ENCODE measurements at regions not wholly inside any gene's neighbourhood (a gene's known extent, or its start where the extent isn't known, plus 50 kb on each side); places are given as distances from the start of the nearest gene placed in this dataset.

- Histone ChIP-seq H3K27me3 (no peaks in the 10 kb centered on the region), H3K27ac (no peak overlapping the region), H3K4me3 (no peak overlapping the region), H3K36me3 (no peaks in the 10 kb centered on the region), H3K9me3 (no peaks in the 10 kb centered on the region), H3K4me1 (no peaks in the 10 kb centered on the region)
- intact Hi-C loops (cut with DNase I), result no loop called here
- ATAC-seq (no peak), DNase-seq (no peak)
- WGBS, 4 donors, result 92 to 97% (median 95%) methylated on average over 3 of the region's 3 CpGs
- TF ChIP-seq POLR2A (IDR thresholded peaks at IDR 0.05), result no peak
- TF ChIP-seq, protein P1, sequence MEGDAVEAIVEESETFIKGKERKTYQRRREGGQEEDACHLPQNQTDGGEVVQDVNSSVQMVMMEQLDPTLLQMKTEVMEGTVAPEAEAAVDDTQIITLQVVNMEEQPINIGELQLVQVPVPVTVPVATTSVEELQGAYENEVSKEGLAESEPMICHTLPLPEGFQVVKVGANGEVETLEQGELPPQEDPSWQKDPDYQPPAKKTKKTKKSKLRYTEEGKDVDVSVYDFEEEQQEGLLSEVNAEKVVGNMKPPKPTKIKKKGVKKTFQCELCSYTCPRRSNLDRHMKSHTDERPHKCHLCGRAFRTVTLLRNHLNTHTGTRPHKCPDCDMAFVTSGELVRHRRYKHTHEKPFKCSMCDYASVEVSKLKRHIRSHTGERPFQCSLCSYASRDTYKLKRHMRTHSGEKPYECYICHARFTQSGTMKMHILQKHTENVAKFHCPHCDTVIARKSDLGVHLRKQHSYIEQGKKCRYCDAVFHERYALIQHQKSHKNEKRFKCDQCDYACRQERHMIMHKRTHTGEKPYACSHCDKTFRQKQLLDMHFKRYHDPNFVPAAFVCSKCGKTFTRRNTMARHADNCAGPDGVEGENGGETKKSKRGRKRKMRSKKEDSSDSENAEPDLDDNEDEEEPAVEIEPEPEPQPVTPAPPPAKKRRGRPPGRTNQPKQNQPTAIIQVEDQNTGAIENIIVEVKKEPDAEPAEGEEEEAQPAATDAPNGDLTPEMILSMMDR (IDR thresholded peaks at IDR 0.05), result no peak
These were observed 153.1 kb downstream of the PCDH17 start for GRCh38 chr13:57784633-57785032.

- 89 to 92% (median 90%) methylated on average over 11 to 16 of the region's 16 CpGs for WGBS, 4 donors
- TF ChIP-seq, protein P1 (IDR thresholded peaks at IDR 0.05), result no peak
- no peak for TF ChIP-seq POLR2A (IDR thresholded peaks at IDR 0.05)
- no peak overlapping the region for H3K4me3 ChIP-seq
- DNase-seq, result no peak
- H3K4me1 ChIP-seq, result no peaks in the 10 kb centered on the region
- no peaks in the 10 kb centered on the region for H3K36me3 ChIP-seq
- intact Hi-C loops (cut with DNase I), result no loop called here
- H3K27ac ChIP-seq, result no peak overlapping the region
- ATAC-seq, result no peak
- H3K27me3 ChIP-seq, result no peaks in the 10 kb centered on the region
- peaks cover 0 to 5% (median 0%) of the 10 kb centered on the region in 12 donors for H3K9me3 ChIP-seq
These were observed 155.7 kb downstream of the PCDH17 start for GRCh38 chr13:57787058-57787791.

GRCh38 chr13:57799624-57800023 is 168.1 kb downstream of the PCDH17 start:
- no peak for ATAC-seq
- H3K27me3 ChIP-seq, result no peaks in the 10 kb centered on the region
- no peak overlapping the region for H3K4me3 ChIP-seq
- no peak overlapping the region for H3K27ac ChIP-seq
- intact Hi-C loops (cut with DNase I), result loop anchor here in 2 of 10 donors (5.0 to 10.0 kb wide), 2 partner anchors 165 to 167 kb away; partner anchors contain the start of gene PCDH17 (in 2 of the 2)
- no peaks in the 10 kb centered on the region for H3K4me1 ChIP-seq
- no peak for TF ChIP-seq POLR2A (IDR thresholded peaks at IDR 0.05)
- TF ChIP-seq, protein P1 (IDR thresholded peaks at IDR 0.05), result no peak
- DNase-seq, result no peak
- WGBS, 4 donors, result 47 to 58% (median 55%) methylated on average over 3 of the region's 3 CpGs
- no peaks in the 10 kb centered on the region for H3K36me3 ChIP-seq
- H3K9me3 ChIP-seq, result no peaks in the 10 kb centered on the region

DNA sequence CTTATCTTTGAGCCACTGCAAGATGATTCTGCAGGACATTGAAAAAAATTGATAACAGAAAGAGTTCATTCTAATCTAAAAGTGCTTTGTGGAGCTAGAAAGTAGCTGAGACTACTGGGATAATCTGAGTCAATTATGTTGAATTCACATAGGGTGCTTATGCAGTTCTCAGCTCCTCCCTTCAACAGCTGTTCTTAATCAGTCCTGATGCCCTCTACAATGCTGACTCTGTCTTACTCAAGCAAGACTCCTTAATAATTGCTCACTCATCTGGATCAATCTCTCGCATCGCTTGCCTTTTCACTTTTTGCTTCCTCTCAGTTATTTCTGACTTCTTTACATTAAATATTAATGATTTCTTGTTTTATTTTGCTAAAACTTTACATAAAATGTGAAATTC is 182.1 kb downstream of the PCDH17 start:
- Histone ChIP-seq H3K36me3 (no peaks in the 10 kb centered on the region), H3K27me3 (no peaks in the 10 kb centered on the region), H3K4me3 (no peak overlapping the region), H3K4me1 (no peaks in the 10 kb centered on the region), H3K27ac (no peak overlapping the region), H3K9me3 (peaks cover 0 to 8% (median 0%) of the 10 kb centered on the region in 12 donors)
- ATAC-seq, result no peak
- WGBS, 4 donors, result 77 to 84% (median 82%) methylated on average over 2 of the region's 2 CpGs
- no peak for DNase-seq
- intact Hi-C loops (cut with DNase I), result no loop called here
- TF ChIP-seq POLR2A (IDR thresholded peaks at IDR 0.05), result no peak
- TF ChIP-seq, protein P1 (IDR thresholded peaks at IDR 0.05), result no peak

Data from heart left ventricle (tissue), 16 donors.